22Rv1 (cell line): ENCODE measurements at regions not wholly inside any gene's neighbourhood (a gene's known extent, or its start where the extent isn't known, plus 50 kb on each side); places are given as distances from the start of the nearest gene placed in this dataset.

Source experiments
- ZFX ChIP-seq: fragments of 450-650 bp; IDR thresholded peaks from 2 replicates; pipeline ENCODE4 v1.6.1; 2017; ENCODE audit warnings: antibody characterized with exemption, borderline replicate concordance
- TF ChIP-seq, protein P1 (sequence below): fragments of 450-650 bp; IDR thresholded peaks from 2 replicates; pipeline ENCODE4 v1.5.1; 2017; ENCODE audit warnings: mild to moderate bottlenecking

DNA sequence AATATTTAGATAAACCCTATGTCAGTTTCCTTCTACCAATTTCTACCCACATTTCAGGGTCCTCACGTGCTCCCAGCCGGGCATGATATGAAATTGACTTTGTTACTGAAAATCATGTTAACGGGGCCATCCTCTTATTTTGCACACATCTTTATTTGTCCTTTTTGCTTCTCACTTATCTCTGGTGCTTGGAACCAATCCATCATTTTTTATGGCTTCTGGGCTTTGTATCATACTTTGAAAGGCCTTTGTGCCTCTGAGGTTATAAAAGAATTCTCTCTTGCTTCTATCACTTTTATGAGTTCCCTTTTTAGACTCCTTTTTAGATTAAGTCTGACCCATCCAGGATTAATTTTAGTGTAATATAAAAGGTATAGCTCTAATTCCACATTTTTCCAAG lies 81.7 kb upstream of the PRNP start:
- TF ChIP-seq, protein P1, sequence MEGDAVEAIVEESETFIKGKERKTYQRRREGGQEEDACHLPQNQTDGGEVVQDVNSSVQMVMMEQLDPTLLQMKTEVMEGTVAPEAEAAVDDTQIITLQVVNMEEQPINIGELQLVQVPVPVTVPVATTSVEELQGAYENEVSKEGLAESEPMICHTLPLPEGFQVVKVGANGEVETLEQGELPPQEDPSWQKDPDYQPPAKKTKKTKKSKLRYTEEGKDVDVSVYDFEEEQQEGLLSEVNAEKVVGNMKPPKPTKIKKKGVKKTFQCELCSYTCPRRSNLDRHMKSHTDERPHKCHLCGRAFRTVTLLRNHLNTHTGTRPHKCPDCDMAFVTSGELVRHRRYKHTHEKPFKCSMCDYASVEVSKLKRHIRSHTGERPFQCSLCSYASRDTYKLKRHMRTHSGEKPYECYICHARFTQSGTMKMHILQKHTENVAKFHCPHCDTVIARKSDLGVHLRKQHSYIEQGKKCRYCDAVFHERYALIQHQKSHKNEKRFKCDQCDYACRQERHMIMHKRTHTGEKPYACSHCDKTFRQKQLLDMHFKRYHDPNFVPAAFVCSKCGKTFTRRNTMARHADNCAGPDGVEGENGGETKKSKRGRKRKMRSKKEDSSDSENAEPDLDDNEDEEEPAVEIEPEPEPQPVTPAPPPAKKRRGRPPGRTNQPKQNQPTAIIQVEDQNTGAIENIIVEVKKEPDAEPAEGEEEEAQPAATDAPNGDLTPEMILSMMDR, result no peak
- no peak for TF ChIP-seq ZFX
